ENCODE measurements at regions not wholly inside any gene's neighbourhood (a gene's known extent, or its start where the extent isn't known, plus 50 kb on each side); places are given as distances from the start of the nearest gene placed in this dataset.
"Not testable (repeated sequence)": the region's sequence is repeated elsewhere in the genome, so short reads cannot be mapped to it uniquely, and the experiment has no call there.

GRCh38 chr10:52574697-52575096 is 197.9 kb downstream of the MBL2 start:
- no peak overlapping the region for H3K27ac Mint-ChIP-seq
- DNase-seq, result no peak
- no peak overlapping the region for H3K4me3 Mint-ChIP-seq
- WGBS, 2 experiments (ENCODE audit: insufficient coverage in 1 of 2, insufficient read length in 1 of 2), result 92 to 96% methylated on average over 2 of the region's 2 CpGs
- H3K9ac ChIP-seq (ENCODE audit: extremely low read depth, low read length, poor library complexity, severe bottlenecking), result no peak overlapping the region
- no peaks in the 10 kb centered on the region for H3K4me1 Mint-ChIP-seq
- H3K9me3 Mint-ChIP-seq, result peaks cover 3% of the 10 kb centered on the region
- no peaks in the 10 kb centered on the region for H3K27me3 ChIP-seq (ENCODE audit: control insufficient read depth, insufficient read depth, low read length, poor library complexity, severe bottlenecking)
- TF ChIP-seq CTCF (conservative IDR thresholded peaks at IDR 0.05), result no peak
- no peak overlapping the region for H3K4me3 ChIP-seq (ENCODE audit: low read length)
- no peaks in the 10 kb centered on the region for H3K9me3 ChIP-seq (ENCODE audit: control insufficient read depth, low read length)
- no peaks in the 10 kb centered on the region for H3K4me1 ChIP-seq (ENCODE audit: control insufficient read depth, insufficient read depth, low read length)
- no peaks in the 10 kb centered on the region for H3K27me3 Mint-ChIP-seq (ENCODE audit: insufficient read depth)
- no peaks in the 10 kb centered on the region for H3K36me3 Mint-ChIP-seq (ENCODE audit: low read depth)
- H3K27ac ChIP-seq (ENCODE audit: low read depth, low read length), result no peak overlapping the region
- H3K36me3 ChIP-seq (ENCODE audit: control insufficient read depth, insufficient read depth, low read length), result no peaks in the 10 kb centered on the region

GRCh38 chr10:52577047-52577446 is 195.5 kb downstream of the MBL2 start:
- Histone ChIP-seq H3K27me3 (ENCODE audit: control insufficient read depth, insufficient read depth, low read length, poor library complexity, severe bottlenecking) (no peaks in the 10 kb centered on the region), H3K4me3 (ENCODE audit: low read length) (no peak overlapping the region), H3K9ac (ENCODE audit: extremely low read depth, low read length, poor library complexity, severe bottlenecking) (no peak overlapping the region), H3K27ac (ENCODE audit: low read depth, low read length) (no peak overlapping the region), H3K36me3 (ENCODE audit: control insufficient read depth, insufficient read depth, low read length) (no peaks in the 10 kb centered on the region), H3K4me1 (ENCODE audit: control insufficient read depth, insufficient read depth, low read length) (no peaks in the 10 kb centered on the region), H3K9me3 (ENCODE audit: control insufficient read depth, low read length) (peaks cover 17% of the 10 kb centered on the region)
- Mint-ChIP-seq H3K27me3 (ENCODE audit: insufficient read depth) (no peaks in the 10 kb centered on the region), H3K4me3 (no peak overlapping the region), H3K36me3 (ENCODE audit: low read depth) (no peaks in the 10 kb centered on the region), H3K27ac (no peak overlapping the region), H3K9me3 (peaks cover 23% of the 10 kb centered on the region), H3K4me1 (no peaks in the 10 kb centered on the region)
- no peak for TF ChIP-seq CTCF (conservative IDR thresholded peaks at IDR 0.05)
- DNase-seq, result no peak
- 89 to 100% methylated on average over 1 to 2 of the region's 2 CpGs for WGBS, 2 experiments (ENCODE audit: insufficient coverage in 1 of 2, insufficient read length in 1 of 2)

GRCh38 chr10:52578871-52579405 is 193.6 kb downstream of the MBL2 start:
- Histone ChIP-seq H3K27me3 (ENCODE audit: control insufficient read depth, insufficient read depth, low read length, poor library complexity, severe bottlenecking) (no peaks in the 10 kb centered on the region), H3K4me3 (ENCODE audit: low read length) (no peak overlapping the region), H3K27ac (ENCODE audit: low read depth, low read length) (no peak overlapping the region), H3K36me3 (ENCODE audit: control insufficient read depth, insufficient read depth, low read length) (no peaks in the 10 kb centered on the region), H3K9ac (ENCODE audit: extremely low read depth, low read length, poor library complexity, severe bottlenecking) (no peak overlapping the region), H3K4me1 (ENCODE audit: control insufficient read depth, insufficient read depth, low read length) (no peaks in the 10 kb centered on the region), H3K9me3 (ENCODE audit: control insufficient read depth, low read length) (peaks cover 24% of the 10 kb centered on the region)
- no peak for TF ChIP-seq CTCF (conservative IDR thresholded peaks at IDR 0.05)
- DNase-seq, result no peak
- H3K36me3 Mint-ChIP-seq (ENCODE audit: low read depth), result no peaks in the 10 kb centered on the region
- no peaks in the 10 kb centered on the region for H3K27me3 Mint-ChIP-seq (ENCODE audit: insufficient read depth)
- H3K4me1 Mint-ChIP-seq, result no peaks in the 10 kb centered on the region
- H3K9me3 Mint-ChIP-seq, result peaks cover 33% of the 10 kb centered on the region
- no peak overlapping the region for H3K27ac Mint-ChIP-seq
- 91% methylated on average over 5 of the region's 5 CpGs; no CpG with 5 or more reads in 1 of the 2 experiments for WGBS, 2 experiments (ENCODE audit: insufficient coverage in 1 of 2, insufficient read length in 1 of 2)
- H3K4me3 Mint-ChIP-seq, result no peak overlapping the region

GRCh38 chr10:52581636-52582035 is 190.9 kb downstream of the MBL2 start:
- not testable (repeated sequence) for H3K36me3 Mint-ChIP-seq (ENCODE audit: low read depth); H3K27ac ChIP-seq (ENCODE audit: low read depth, low read length); H3K9ac ChIP-seq (ENCODE audit: extremely low read depth, low read length, poor library complexity, severe bottlenecking); H3K4me3 Mint-ChIP-seq; H3K27me3 Mint-ChIP-seq (ENCODE audit: insufficient read depth); H3K4me1 Mint-ChIP-seq; H3K27ac Mint-ChIP-seq; H3K27me3 ChIP-seq (ENCODE audit: control insufficient read depth, insufficient read depth, low read length, poor library complexity, severe bottlenecking); DNase-seq; H3K4me1 ChIP-seq (ENCODE audit: control insufficient read depth, insufficient read depth, low read length); H3K36me3 ChIP-seq (ENCODE audit: control insufficient read depth, insufficient read depth, low read length)
- Histone ChIP-seq H3K4me3 (ENCODE audit: low read length) (peak overlapping the region; percentile 15), H3K9me3 (ENCODE audit: control insufficient read depth, low read length) (peaks cover 49% of the 10 kb centered on the region)
- WGBS, 2 experiments (ENCODE audit: insufficient coverage in 1 of 2, insufficient read length in 1 of 2), result 88 to 100% methylated on average over 1 to 2 of the region's 2 CpGs
- H3K9me3 Mint-ChIP-seq, result peaks cover 51% of the 10 kb centered on the region
